ENCODE measurements at regions not wholly inside any gene's neighbourhood (a gene's known extent, or its start where the extent isn't known, plus 50 kb on each side); places are given as distances from the start of the nearest gene placed in this dataset.
A peak's percentile ranks its signal among the peaks of the same experiment; 100 is the strongest.

DNA sequence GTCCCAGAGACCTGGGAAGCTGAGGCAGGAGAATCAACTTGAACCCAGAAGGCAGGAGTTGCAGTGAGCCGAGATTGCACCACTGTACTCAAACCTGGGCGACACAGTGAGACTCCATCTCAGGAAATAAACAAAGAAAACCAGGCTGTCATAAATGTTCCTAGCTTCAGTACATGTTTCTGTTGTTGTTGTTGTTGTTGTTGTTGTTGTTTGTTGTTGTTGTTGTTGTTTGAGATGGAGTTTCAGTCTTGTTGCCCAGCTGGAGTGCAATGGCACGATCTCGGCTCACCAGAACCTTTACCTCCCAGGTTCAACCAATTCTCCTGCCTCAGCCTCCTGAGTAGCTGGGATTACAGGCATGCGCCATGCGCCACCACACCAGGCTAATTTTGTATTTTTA, 452.5 kb downstream of the HS3ST3B1 start:
- Histone ChIP-seq H3K9me3 (replicated peaks in 1 of 2; ENCODE audit: control insufficient read depth in 1 of 2, insufficient read depth in 1 of 2, low read length in 2 of 2) (no peaks in the 10 kb centered on the region), H3K27ac (ENCODE audit: low read depth in 1 of 2, low read length in 2 of 2) (no peak overlapping the region), H4K20me1 (ENCODE audit: insufficient read depth, low read length) (no peaks in the 10 kb centered on the region), H3K4me2 (replicated peaks; ENCODE audit: extremely low read depth, low read length, poor library complexity, severe bottlenecking) (no peak overlapping the region), H3K4me1 (ENCODE audit: control insufficient read depth in 1 of 2, insufficient read depth in 2 of 2, low read length in 2 of 2) (peaks cover 6 to 9% of the 10 kb centered on the region in 2 donors), H2AFZ (ENCODE audit: insufficient read depth, low read depth, low read length, poor library complexity, severe bottlenecking) (no peak overlapping the region), H3K36me3 (replicated peaks in 1 of 2; ENCODE audit: control insufficient read depth in 1 of 2, insufficient read depth in 2 of 2, low read length in 2 of 2) (no peaks in the 10 kb centered on the region), H3K4me3 (replicated peaks in 1 of 3; ENCODE audit: low read depth in 2 of 3, low read length in 3 of 3) (no peak overlapping the region), H3K27me3 (ENCODE audit: control insufficient read depth in 2 of 2, insufficient read depth in 2 of 2, low read length in 2 of 2) (no peaks in the 10 kb centered on the region), H3K79me2 (ENCODE audit: insufficient read depth, low read length) (no peaks in the 10 kb centered on the region), H3K9ac (ENCODE audit: insufficient read depth, low read length, poor library complexity, severe bottlenecking) (no peak overlapping the region)
- 100% methylated on average over 1 of the region's 6 CpGs for WGBS (ENCODE audit: insufficient coverage)
- Mint-ChIP-seq H3K4me1 (peaks cover 11% of the 10 kb centered on the region), H3K36me3 (peaks cover 0 to 2% of the 10 kb centered on the region in 2 donors), H3K27me3 (ENCODE audit: low read depth in 3 of 3) (peaks cover 0 to 9% (median 2%) of the 10 kb centered on the region in 3 donors), H3K9me3 (peaks cover 0 to 3% (median 0%) of the 10 kb centered on the region in 7 donors), H3K4me3 (peak overlapping the region in 1 of 2 donors; percentile 13), H3K27ac (no peak overlapping the region)
- intact Hi-C loops (cut with micrococcal nuclease) = no loop called here
- TF ChIP-seq, protein P1, sequence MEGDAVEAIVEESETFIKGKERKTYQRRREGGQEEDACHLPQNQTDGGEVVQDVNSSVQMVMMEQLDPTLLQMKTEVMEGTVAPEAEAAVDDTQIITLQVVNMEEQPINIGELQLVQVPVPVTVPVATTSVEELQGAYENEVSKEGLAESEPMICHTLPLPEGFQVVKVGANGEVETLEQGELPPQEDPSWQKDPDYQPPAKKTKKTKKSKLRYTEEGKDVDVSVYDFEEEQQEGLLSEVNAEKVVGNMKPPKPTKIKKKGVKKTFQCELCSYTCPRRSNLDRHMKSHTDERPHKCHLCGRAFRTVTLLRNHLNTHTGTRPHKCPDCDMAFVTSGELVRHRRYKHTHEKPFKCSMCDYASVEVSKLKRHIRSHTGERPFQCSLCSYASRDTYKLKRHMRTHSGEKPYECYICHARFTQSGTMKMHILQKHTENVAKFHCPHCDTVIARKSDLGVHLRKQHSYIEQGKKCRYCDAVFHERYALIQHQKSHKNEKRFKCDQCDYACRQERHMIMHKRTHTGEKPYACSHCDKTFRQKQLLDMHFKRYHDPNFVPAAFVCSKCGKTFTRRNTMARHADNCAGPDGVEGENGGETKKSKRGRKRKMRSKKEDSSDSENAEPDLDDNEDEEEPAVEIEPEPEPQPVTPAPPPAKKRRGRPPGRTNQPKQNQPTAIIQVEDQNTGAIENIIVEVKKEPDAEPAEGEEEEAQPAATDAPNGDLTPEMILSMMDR (IDR thresholded peaks at IDR 0.05) = no peak
- DNase-seq = no peak

DNA sequence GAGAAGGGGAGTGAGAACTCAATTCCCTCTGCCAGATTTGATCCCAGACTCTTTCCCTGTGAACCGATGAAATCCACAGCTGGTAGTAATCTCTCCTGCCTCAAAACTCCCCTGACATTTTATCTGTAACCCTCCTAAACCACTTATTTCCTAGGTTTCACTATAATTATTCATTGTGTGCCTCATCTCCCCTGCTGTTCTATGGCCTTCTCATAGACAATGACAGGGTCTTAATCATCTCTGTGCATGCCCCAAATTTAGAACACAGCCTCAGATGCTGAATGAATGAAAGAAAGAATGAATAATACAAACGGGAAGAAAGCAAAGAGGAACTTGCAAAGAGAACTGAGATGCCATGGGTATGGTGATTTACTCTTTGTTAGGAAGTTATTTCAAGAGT, 451.1 kb downstream of the HS3ST3B1 start:
- Histone ChIP-seq H3K9ac (ENCODE audit: insufficient read depth, low read length, poor library complexity, severe bottlenecking) (no peak overlapping the region), H3K36me3 (replicated peaks in 1 of 2; ENCODE audit: control insufficient read depth in 1 of 2, insufficient read depth in 2 of 2, low read length in 2 of 2) (no peaks in the 10 kb centered on the region), H3K9me3 (replicated peaks in 1 of 2; ENCODE audit: control insufficient read depth in 1 of 2, insufficient read depth in 1 of 2, low read length in 2 of 2) (no peaks in the 10 kb centered on the region), H3K27ac (ENCODE audit: low read depth in 1 of 2, low read length in 2 of 2) (no peak overlapping the region), H2AFZ (ENCODE audit: insufficient read depth, low read depth, low read length, poor library complexity, severe bottlenecking) (no peak overlapping the region), H3K4me1 (ENCODE audit: control insufficient read depth in 1 of 2, insufficient read depth in 2 of 2, low read length in 2 of 2) (peaks cover 16 to 22% of the 10 kb centered on the region in 2 donors), H3K27me3 (ENCODE audit: control insufficient read depth in 2 of 2, insufficient read depth in 2 of 2, low read length in 2 of 2) (no peaks in the 10 kb centered on the region), H3K4me2 (replicated peaks; ENCODE audit: extremely low read depth, low read length, poor library complexity, severe bottlenecking) (no peak overlapping the region), H3K4me3 (replicated peaks in 1 of 3; ENCODE audit: low read depth in 2 of 3, low read length in 3 of 3) (no peak overlapping the region), H4K20me1 (ENCODE audit: insufficient read depth, low read length) (no peaks in the 10 kb centered on the region), H3K79me2 (ENCODE audit: insufficient read depth, low read length) (no peaks in the 10 kb centered on the region)
- peaks cover 25% of the 10 kb centered on the region for H3K4me1 Mint-ChIP-seq
- intact Hi-C loops (cut with micrococcal nuclease) = no loop called here
- H3K27me3 Mint-ChIP-seq (ENCODE audit: low read depth in 3 of 3) = peaks cover 0 to 9% (median 2%) of the 10 kb centered on the region in 3 donors
- DNase-seq = no peak
- peaks cover 0 to 2% of the 10 kb centered on the region in 2 donors for H3K36me3 Mint-ChIP-seq
- peaks cover 0 to 3% (median 0%) of the 10 kb centered on the region in 7 donors for H3K9me3 Mint-ChIP-seq
- TF ChIP-seq, protein P1 (IDR thresholded peaks at IDR 0.05) = no peak
- H3K4me3 Mint-ChIP-seq = no peak overlapping the region
- WGBS (ENCODE audit: insufficient coverage) = 0% methylated on average over 1 of the region's 2 CpGs
- no peak overlapping the region for H3K27ac Mint-ChIP-seq
